H1 (cell line): ENCODE measurements at regions not wholly inside any gene's neighbourhood (a gene's known extent, or its start where the extent isn't known, plus 50 kb on each side); places are given as distances from the start of the nearest gene placed in this dataset.

ENCODE experiments used
- CTCF ChIA-PET: fragments of 300-600 bp; sonication (Branson Sonifier 250); formaldehyde crosslinking; loops from one replicate; lab custom pipeline; 2021; ENCODE audit not compliant: partially characterized antibody; lab: Charles Lee
- POLR2A ChIA-PET: fragments of 300-600 bp; sonication (Branson Sonifier 250); formaldehyde crosslinking; loops from one replicate; lab custom pipeline; 2021; ENCODE audit warnings: inconsistent platforms; ENCODE audit not compliant: partially characterized antibody; lab: Charles Lee
- DNase-seq, 2 experiments: peaks; one replicate each; pipeline versions ENCODE4 v3.0.0 to v3.0.0-alpha.2; 2010 to 2022; ENCODE audit warnings: low spot score in 2 of 2, low read depth in 1 of 2, mixed read lengths in 1 of 2
- FAIRE-seq: peaks from 2 replicates; lab custom pipeline; 2011; peaks lifted over from hg19 to GRCh38; lab: Jason Lieb, UNC
- H2AFZ ChIP-seq: 2 replicates; pipeline ENCODE4 v1.8.1; 2012; ENCODE audit warnings: low read length, inconsistent platforms
- H2AK5ac ChIP-seq: 2 replicates; pipeline ENCODE4 v1.6.1; 2013; ENCODE audit warnings: low read depth, low read length
- H2BK120ac ChIP-seq: replicated peaks from 2 replicates; pipeline ENCODE3; 2013; ENCODE audit warnings: low read depth, low read length, inconsistent platforms
- H2BK12ac ChIP-seq: 2 replicates; pipeline ENCODE4 v1.6.1; 2013; ENCODE audit warnings: low read depth, low read length
- H2BK15ac ChIP-seq: 2 replicates; pipeline ENCODE4 v1.6.1; 2013; ENCODE audit warnings: low read length
- H2BK20ac ChIP-seq: 2 replicates; pipeline ENCODE4 v1.6.1; 2013; ENCODE audit warnings: low read length
- H2BK5ac ChIP-seq: 2 replicates; pipeline ENCODE4 v1.6.1; 2013; ENCODE audit warnings: low read depth, low read length
- H3K14ac ChIP-seq: 2 replicates; pipeline ENCODE4 v1.6.1; 2013; ENCODE audit warnings: inconsistent platforms; ENCODE audit not compliant: insufficient read length
- H3K18ac ChIP-seq: 2 replicates; pipeline ENCODE4 v1.6.1; 2013; ENCODE audit warnings: low read length; ENCODE audit errors: extremely low read depth
- H3K23ac ChIP-seq: 2 replicates; pipeline ENCODE4 v1.6.1; 2013; ENCODE audit warnings: inconsistent platforms; ENCODE audit not compliant: insufficient read length
- H3K23me2 ChIP-seq: 2 replicates; pipeline ENCODE4 v1.6.1; 2013; ENCODE audit warnings: low read depth, low read length
- H3K27ac ChIP-seq: 2 replicates; pipeline ENCODE4 v1.6.1; 2011; ENCODE audit warnings: low read depth, low read length, inconsistent platforms
- H3K27me3 ChIP-seq, 4 experiments: replicated peaks in 1 of 4; 1 replicate in 1 of 4; 2 replicates in 3 of 4; pipeline versions ENCODE4 v1.6.1 to v1.8.1; 2011 to 2013; ENCODE audit warnings: low read length in 3 of 4, mild to moderate bottlenecking in 3 of 4, inconsistent platforms in 2 of 4, mixed read lengths in 2 of 4, moderate library complexity in 1 of 4; ENCODE audit not compliant: control insufficient read depth in 3 of 4, insufficient read depth in 3 of 4; ENCODE audit errors: extremely low read depth in 1 of 4
- H3K36me3 ChIP-seq, 4 experiments: 2 replicates each; pipeline versions ENCODE4 v1.6.1 to v1.8.1; 2011 to 2013; ENCODE audit warnings: mild to moderate bottlenecking in 4 of 4, low read length in 3 of 4, moderate library complexity in 2 of 4, control low read depth in 1 of 4, inconsistent platforms in 1 of 4; ENCODE audit not compliant: insufficient read depth in 4 of 4, control insufficient read depth in 2 of 4
- H3K4ac ChIP-seq: replicated peaks from 2 replicates; pipeline ENCODE3; 2013; ENCODE audit warnings: low read length, low read depth, mixed read lengths, inconsistent platforms; ENCODE audit not compliant: insufficient read length
- H3K4me1 ChIP-seq, 4 experiments: replicated peaks in 1 of 4; 1 replicate in 1 of 4; 2 replicates in 3 of 4; pipeline versions ENCODE4 v1.6.1 to v1.8.1; 2011 to 2013; ENCODE audit warnings: low read length in 3 of 4, inconsistent platforms in 2 of 4, mixed read lengths in 1 of 4; ENCODE audit not compliant: insufficient read depth in 4 of 4, control insufficient read depth in 3 of 4
- H3K4me2 ChIP-seq, 2 experiments: 2 replicates each; pipeline versions ENCODE4 v1.6.1 to v1.8.1; 2011 to 2013; ENCODE audit warnings: low read depth in 2 of 2, low read length in 2 of 2, control low read depth in 1 of 2, inconsistent platforms in 1 of 2, mild to moderate bottlenecking in 1 of 2; ENCODE audit not compliant: insufficient read depth in 1 of 2
- H3K4me3 ChIP-seq, 4 experiments: fragments of 200-600, 300-600 bp in 1 of 4; sonication (generic), shearing (Covaris generic), sonication (Bioruptor Twin) in 1 of 4; 2 replicates each; pipeline versions ENCODE4 v1.5.1 to v1.8.1; 2011 to 2016; ENCODE audit warnings: low read length in 4 of 4, low read depth in 3 of 4, control low read depth in 2 of 4, inconsistent platforms in 2 of 4, mild to moderate bottlenecking in 2 of 4, mixed read lengths in 1 of 4, moderate library complexity in 1 of 4; ENCODE audit not compliant: insufficient read depth in 2 of 4; ENCODE audit errors: extremely low read depth in 1 of 4
- H3K56ac ChIP-seq: replicated peaks from 2 replicates; pipeline ENCODE3; 2013; ENCODE audit warnings: low read depth, mild to moderate bottlenecking, mixed read lengths, low read length, inconsistent platforms; ENCODE audit not compliant: insufficient read length
- H3K79me1 ChIP-seq: 2 replicates; pipeline ENCODE4 v1.6.1; 2013; ENCODE audit warnings: low read depth, low read length, control low read depth
- H3K79me2 ChIP-seq, 2 experiments: 2 replicates each; pipeline versions ENCODE4 v1.6.1 to v1.8.1; 2012 to 2013; ENCODE audit warnings: low read length in 2 of 2, mild to moderate bottlenecking in 2 of 2, inconsistent platforms in 1 of 2; ENCODE audit not compliant: insufficient read depth in 2 of 2, control insufficient read depth in 1 of 2
- H3K9ac ChIP-seq, 4 experiments: replicated peaks in 1 of 4; 1 replicate in 1 of 4; 2 replicates in 3 of 4; pipeline versions ENCODE4 v1.6.1 to v1.8.1; 2011 to 2013; ENCODE audit warnings: low read depth in 3 of 4, low read length in 3 of 4, control low read depth in 2 of 4, mild to moderate bottlenecking in 2 of 4, moderate library complexity in 2 of 4, inconsistent platforms in 1 of 4; ENCODE audit errors: extremely low read depth in 1 of 4
- H3K9me3 ChIP-seq, 2 experiments: 2 replicates each; pipeline versions ENCODE4 v1.6.1 to v1.8.1; 2012 to 2013; ENCODE audit warnings: mild to moderate bottlenecking in 2 of 2, moderate library complexity in 2 of 2, control low read depth in 1 of 2, inconsistent platforms in 1 of 2, low read depth in 1 of 2, low read length in 1 of 2, mixed read lengths in 1 of 2; ENCODE audit not compliant: insufficient read depth in 2 of 2
- H4K20me1 ChIP-seq, 2 experiments: replicated peaks in 1 of 2; 2 replicates each; pipeline versions ENCODE3 to v1.8.1; 2011 to 2013; ENCODE audit warnings: inconsistent platforms in 2 of 2, low read length in 2 of 2, mild to moderate bottlenecking in 1 of 2; ENCODE audit not compliant: insufficient read depth in 2 of 2, control insufficient read depth in 1 of 2
- H4K5ac ChIP-seq: 2 replicates; pipeline ENCODE4 v1.6.1; 2013; ENCODE audit warnings: low read length, low read depth, mixed read lengths, inconsistent platforms; ENCODE audit not compliant: insufficient read length
- H4K8ac ChIP-seq: 2 replicates; pipeline ENCODE4 v1.8.0; 2013; ENCODE audit warnings: mild to moderate bottlenecking, moderate library complexity, low read length, inconsistent platforms; ENCODE audit not compliant: insufficient read depth; ENCODE audit errors: extremely low read depth
- H4K91ac ChIP-seq: replicated peaks from 2 replicates; pipeline ENCODE3; 2013; ENCODE audit warnings: low read length, mixed read lengths, inconsistent platforms; ENCODE audit not compliant: insufficient read length
- BACH1 ChIP-seq: IDR thresholded peaks from 2 replicates; pipeline ENCODE4 v1.6.1; 2012; ENCODE audit warnings: low read length, improper control_type of control experiment
- SRF ChIP-seq: IDR thresholded peaks from 2 replicates; pipeline ENCODE4 v1.6.1; 2011; ENCODE audit warnings: mild to moderate bottlenecking, low read depth, low read length, moderate library complexity
- TAF1 ChIP-seq: IDR thresholded peaks from 2 replicates; pipeline ENCODE4 v1.6.1; 2011; ENCODE audit warnings: mild to moderate bottlenecking, low read depth, low read length
- WGBS, 2 experiments: shearing (Covaris generic) in 1 of 2; methylation state at CpG; one replicate each; pipeline versions ENCODE4 v1.1.6 to v1.1.7; 2013 to 2015; ENCODE audit warnings: low lambda C conversion rate in 2 of 2, mixed read lengths in 2 of 2, inconsistent platforms in 1 of 2, low coverage in 1 of 2, missing lambda C conversion rate in 1 of 2; ENCODE audit not compliant: insufficient replicate concordance in 2 of 2, insufficient coverage in 1 of 2, insufficient read length in 1 of 2; ENCODE audit errors: extremely low coverage in 1 of 2, missing lambda C conversion rate in 1 of 2; 5-methylcytosine and 5-hydroxymethylcytosine counted together

- H4K91ac ChIP-seq, result peak overlapping the region; percentile 78
- TF ChIP-seq SRF (no peak), BACH1 (no peak), TAF1 (no peak)
Measured at GRCh38 chr10:131759347-131759746, 141.5 kb upstream of the PPP2R2D start.

More at GRCh38 chr10:131759347-131759746, 141.5 kb upstream of the PPP2R2D start:
- no peaks in the 10 kb centered on the region for H3K79me1 ChIP-seq
- H4K5ac ChIP-seq, result no peak overlapping the region
- no peak overlapping the region for H3K27ac ChIP-seq
- no peak overlapping the region for H3K4me2 ChIP-seq
- peak overlapping the region; percentile 91 for H2BK12ac ChIP-seq
- peaks cover 6% of the 10 kb centered on the region for H3K23me2 ChIP-seq
- H4K20me1 ChIP-seq, result peaks cover 0 to 4% of the 10 kb centered on the region in 2 experiments
- no peak overlapping the region for H3K23ac ChIP-seq
- H3K4me1 ChIP-seq, result peaks cover 5 to 33% (median 19%) of the 10 kb centered on the region in 4 experiments
- ChIA-PET CTCF (no interaction called here), POLR2A (no interaction called here)
- 90% methylated on average over 15 of the region's 15 CpGs; no CpG with 5 or more reads in 1 of the 2 experiments for WGBS, 2 experiments
- peak overlapping the region; percentile 85 for H2BK120ac ChIP-seq
- peak overlapping the region; percentile 18; the same call in 1 of the 2 replicates for H2BK15ac ChIP-seq
- H2BK20ac ChIP-seq, result 0 out of 2 replicates have a peak overlapping the region, but pooled peaks have one; percentile 87
- no peak overlapping the region for H3K9ac ChIP-seq
- H3K4ac ChIP-seq, result no peak overlapping the region
- FAIRE-seq (no peak), DNase-seq (no peak)
- peak overlapping the region; percentile 96 for H2AK5ac ChIP-seq
- peak overlapping the region; percentile 22 for H3K56ac ChIP-seq
- H4K8ac ChIP-seq, result peak overlapping the region; percentile 41; the same call in 1 of the 2 replicates
- H3K14ac ChIP-seq, result no peak overlapping the region
- H3K79me2 ChIP-seq, result no peaks in the 10 kb centered on the region
- no peaks in the 10 kb centered on the region for H3K9me3 ChIP-seq
- no peak overlapping the region for H3K18ac ChIP-seq
- H2BK5ac ChIP-seq, result no peak overlapping the region; the same call in 1 of the 2 replicates
- no peaks in the 10 kb centered on the region for H3K36me3 ChIP-seq
- no peak overlapping the region for H2AFZ ChIP-seq
- H3K4me3 ChIP-seq, result no peak overlapping the region
- no peaks in the 10 kb centered on the region for H3K27me3 ChIP-seq
